Naive thymus-derived CD8-positive, alpha-beta T cell (primary cell): ENCODE measurements at regions not wholly inside any gene's neighbourhood (a gene's known extent, or its start where the extent isn't known, plus 50 kb on each side); places are given as distances from the start of the nearest gene placed in this dataset.

Experiments used
- ATAC-seq, 2 donors: fragments of 150-1000 bp; cut with Tn5 transposase in 1 of 2; sonication (Bioruptor Pico), chemical (Tn5 transposase) in 1 of 2; 1 replicate in 1 of 2; 2 replicates in 1 of 2; pipeline ENCODE4 v1.10.0; 2021; ENCODE audit warnings: mild to moderate bottlenecking in 2 of 2, moderate library complexity in 2 of 2
- POLR2A ChIA-PET: fragments of 350-600 bp; sonication (Branson Sonifier 250); formaldehyde crosslinking; loops from one replicate; lab custom pipeline; 2021; ENCODE audit warnings: antibody characterized with exemption; lab: Charles Lee
- DNase-seq, 10 donors: peaks; one replicate each; pipeline versions ENCODE4 v3.0.0 to v3.0.0-alpha.2; 2020 to 2022
- H3K27ac Mint-ChIP-seq, 10 donors: one replicate each; pipeline ENCODE4 v1.8.0; 2020 to 2022; ENCODE audit warnings: mild to moderate bottlenecking in 10 of 10, mixed read lengths in 10 of 10, moderate library complexity in 4 of 10, inconsistent platforms in 1 of 10
- H3K27me3 Mint-ChIP-seq, 5 donors: one replicate each; pipeline ENCODE4 v1.8.0; 2021 to 2022; ENCODE audit warnings: mixed read lengths in 5 of 5
- H3K36me3 Mint-ChIP-seq, 3 donors: one replicate each; pipeline ENCODE4 v1.8.0; 2020 to 2022; ENCODE audit warnings: mixed read lengths in 3 of 3, mild to moderate bottlenecking in 2 of 3, inconsistent platforms in 1 of 3
- H3K4me1 Mint-ChIP-seq, 4 donors: one replicate each; pipeline ENCODE4 v1.8.0; 2021 to 2022; ENCODE audit warnings: mixed read lengths in 4 of 4
- H3K4me3 Mint-ChIP-seq, 10 donors: one replicate each; pipeline ENCODE4 v1.8.0; 2020 to 2022; ENCODE audit warnings: mild to moderate bottlenecking in 10 of 10, mixed read lengths in 10 of 10, moderate library complexity in 6 of 10, inconsistent platforms in 1 of 10
- H3K9me3 Mint-ChIP-seq, 9 donors: one replicate each; pipeline ENCODE4 v1.8.0; 2020 to 2022; ENCODE audit warnings: mixed read lengths in 9 of 9, mild to moderate bottlenecking in 3 of 9, inconsistent platforms in 1 of 9, moderate library complexity in 1 of 9

DNA sequence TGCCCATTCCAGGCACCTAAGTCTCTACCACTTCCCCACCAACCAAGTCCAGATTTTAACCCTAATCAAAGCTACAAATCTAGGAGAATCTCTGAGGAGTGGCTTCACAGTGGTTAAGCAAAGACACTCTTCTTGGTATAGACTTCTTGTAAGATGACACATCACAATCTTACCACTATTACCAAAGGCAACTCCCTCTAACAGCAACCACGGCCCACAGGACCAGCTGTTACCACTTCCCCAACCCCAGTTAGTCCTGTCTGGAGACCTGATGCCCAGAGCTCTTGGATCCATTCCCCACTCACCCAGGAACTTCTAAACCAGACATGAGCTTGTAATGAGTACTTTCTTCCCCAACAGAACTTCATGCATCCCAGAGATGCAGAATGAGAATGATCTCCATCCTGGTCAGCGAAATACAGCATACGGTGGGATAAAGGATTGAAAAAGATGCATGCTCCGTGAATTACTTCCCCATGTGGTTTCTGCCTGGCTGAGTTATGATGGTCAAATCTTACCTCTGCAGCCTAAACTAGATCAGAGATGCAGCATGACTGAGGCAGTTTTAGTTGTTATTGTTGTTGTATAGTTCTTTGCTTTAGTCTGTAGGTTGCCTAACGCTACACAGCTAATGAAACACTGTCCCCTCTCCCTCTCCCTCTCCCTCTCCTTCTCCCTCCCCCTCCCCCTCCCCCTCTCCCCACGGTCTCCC is 87.7 kb upstream of the FOXN3 start:
- Mint-ChIP-seq H3K4me3 (peak overlapping the region in 3 of 10 donors; percentile 1 to 55 (median 3)), H3K27ac (peak overlapping the region in 9 of 10 donors; percentile 9 to 71 (median 44)), H3K36me3 (peaks cover 0 to 32% (median 18%) of the 10 kb centered on the region in 3 donors), H3K4me1 (peaks cover 26 to 59% (median 50%) of the 10 kb centered on the region in 4 donors), H3K27me3 (no peaks in the 10 kb centered on the region), H3K9me3 (no peaks in the 10 kb centered on the region)
- POLR2A ChIA-PET = interaction anchor here (1.0 to 1.1 kb wide), 2 partner anchors 12 to 13 kb away, joined by 3 read pairs; no protein-coding TSS in a partner anchor
- ATAC-seq (peak in 1 of 2 donors; percentile 22), DNase-seq (no peak)

DNA sequence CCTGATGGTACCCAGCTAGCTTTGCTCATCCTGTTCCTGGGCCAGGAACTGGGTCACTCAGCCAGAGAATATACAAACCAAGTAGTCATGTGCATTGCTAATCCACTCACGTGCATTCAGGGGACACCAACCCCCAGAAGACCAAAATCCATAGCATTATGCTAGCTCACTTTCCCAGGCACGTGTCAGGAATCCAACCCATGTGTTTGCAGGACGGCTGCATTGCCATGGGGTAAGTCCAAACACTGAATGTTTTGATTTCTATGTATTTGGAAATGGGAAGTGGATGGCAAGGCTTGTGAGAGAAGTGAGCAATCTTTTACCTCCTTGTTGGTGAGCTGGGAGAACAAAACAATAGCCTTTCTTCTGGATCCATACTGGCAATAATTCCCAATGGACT is 87.1 kb upstream of the FOXN3 start:
- peaks cover 0 to 32% (median 19%) of the 10 kb centered on the region in 3 donors for H3K36me3 Mint-ChIP-seq
- peak overlapping the region in 5 of 10 donors; percentile 14 to 68 (median 30) for H3K27ac Mint-ChIP-seq
- POLR2A ChIA-PET = interaction anchor here (1.0 to 1.1 kb wide), 2 partner anchors 11 to 13 kb away, joined by 3 read pairs; no protein-coding TSS in a partner anchor
- no peak for DNase-seq
- H3K4me3 Mint-ChIP-seq = no peak overlapping the region
- no peak for ATAC-seq
- peaks cover 26 to 54% (median 45%) of the 10 kb centered on the region in 4 donors for H3K4me1 Mint-ChIP-seq
- H3K27me3 Mint-ChIP-seq = no peaks in the 10 kb centered on the region
- H3K9me3 Mint-ChIP-seq = no peaks in the 10 kb centered on the region

DNA sequence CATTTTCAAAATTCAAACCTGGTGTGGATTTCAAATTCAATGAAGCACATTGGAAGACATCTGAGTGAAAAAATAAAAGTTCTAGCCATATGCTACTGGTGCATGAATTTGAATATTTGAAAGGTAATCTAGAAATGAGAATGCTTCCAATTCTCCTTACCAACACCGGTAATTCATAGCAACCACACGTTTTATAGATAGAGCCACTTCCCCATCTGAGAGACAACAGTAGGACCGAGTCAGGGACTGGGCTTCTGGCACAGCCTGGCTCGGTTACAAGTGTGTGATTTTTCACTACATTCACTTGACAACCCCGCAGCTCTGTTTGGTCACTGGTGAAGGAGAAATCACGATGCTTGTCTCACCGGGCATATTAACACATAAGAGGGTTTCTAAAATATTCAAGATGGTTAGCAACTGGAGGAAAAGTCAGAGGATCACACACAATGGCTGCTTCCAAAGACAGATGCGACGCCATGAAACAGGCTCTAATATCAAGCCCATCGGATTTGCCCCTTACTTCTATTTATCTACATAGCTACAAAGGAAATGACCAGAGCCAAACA is 86.5 kb upstream of the FOXN3 start:
- no peaks in the 10 kb centered on the region for H3K9me3 Mint-ChIP-seq
- no peak for ATAC-seq
- peak overlapping the region in 1 of 10 donors; percentile 15 for H3K4me3 Mint-ChIP-seq
- no peak for DNase-seq
- peaks cover 0 to 32% (median 21%) of the 10 kb centered on the region in 3 donors for H3K36me3 Mint-ChIP-seq
- peak overlapping the region in 6 of 10 donors; percentile 14 to 68 (median 43) for H3K27ac Mint-ChIP-seq
- no peaks in the 10 kb centered on the region for H3K27me3 Mint-ChIP-seq
- peaks cover 22 to 50% (median 39%) of the 10 kb centered on the region in 4 donors for H3K4me1 Mint-ChIP-seq
- POLR2A ChIA-PET = interaction anchor here (1.0 kb wide), 1 partner anchor 12 kb away, joined by 3 read pairs; no protein-coding TSS in a partner anchor

DNA sequence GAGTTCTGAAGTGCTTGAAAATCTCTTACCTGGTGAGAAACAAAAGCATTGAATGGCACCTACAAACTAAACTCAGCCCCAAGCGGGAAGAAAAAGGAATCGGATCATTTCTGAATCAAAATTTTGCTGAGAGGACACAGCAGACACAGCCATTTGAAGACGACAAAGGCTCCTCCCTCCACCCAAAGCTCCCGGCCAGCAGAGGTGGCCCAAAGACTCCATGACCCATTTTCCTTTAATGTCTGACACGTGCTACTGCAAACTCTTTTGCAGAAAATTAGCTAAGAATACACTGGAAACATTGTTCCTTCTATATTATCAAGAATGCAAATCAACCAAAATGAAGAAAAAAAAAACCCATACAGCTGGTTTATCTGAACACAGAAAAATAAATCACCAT is 85.9 kb upstream of the FOXN3 start:
- Mint-ChIP-seq H3K27me3 (no peaks in the 10 kb centered on the region), H3K36me3 (peaks cover 0 to 32% (median 21%) of the 10 kb centered on the region in 3 donors), H3K4me3 (no peak overlapping the region), H3K9me3 (no peaks in the 10 kb centered on the region), H3K27ac (peak overlapping the region in 5 of 10 donors; percentile 30 to 59 (median 48)), H3K4me1 (peaks cover 22 to 45% (median 35%) of the 10 kb centered on the region in 4 donors)
- ATAC-seq = no peak
- POLR2A ChIA-PET = no interaction called here
- no peak for DNase-seq

DNA sequence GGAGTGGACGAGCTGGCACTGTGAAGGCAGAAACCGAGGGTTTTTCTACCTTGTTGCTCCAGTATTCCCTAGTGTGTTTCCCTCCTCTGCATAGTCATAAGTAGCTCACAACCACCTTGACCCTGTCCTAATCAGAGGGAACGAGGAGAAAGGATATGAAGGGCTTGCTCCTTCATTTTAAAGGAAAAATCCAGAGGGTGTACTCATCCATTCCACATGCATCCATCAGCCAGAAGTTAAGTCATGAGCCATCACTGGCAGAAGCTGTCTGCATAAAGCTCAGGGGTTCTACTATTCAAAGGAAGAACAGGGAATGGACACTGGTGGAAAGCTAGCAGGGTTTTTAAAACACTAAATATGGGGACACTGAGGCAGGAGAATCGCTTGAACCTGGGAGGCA is 84.3 kb upstream of the FOXN3 start:
- Mint-ChIP-seq H3K9me3 (no peaks in the 10 kb centered on the region), H3K36me3 (peaks cover 0 to 35% (median 21%) of the 10 kb centered on the region in 3 donors), H3K27me3 (no peaks in the 10 kb centered on the region), H3K27ac (peak overlapping the region in 1 of 10 donors; percentile 40), H3K4me3 (no peak overlapping the region), H3K4me1 (peaks cover 29 to 39% (median 34%) of the 10 kb centered on the region in 4 donors)
- POLR2A ChIA-PET = no interaction called here
- ATAC-seq = no peak
- no peak for DNase-seq

DNA sequence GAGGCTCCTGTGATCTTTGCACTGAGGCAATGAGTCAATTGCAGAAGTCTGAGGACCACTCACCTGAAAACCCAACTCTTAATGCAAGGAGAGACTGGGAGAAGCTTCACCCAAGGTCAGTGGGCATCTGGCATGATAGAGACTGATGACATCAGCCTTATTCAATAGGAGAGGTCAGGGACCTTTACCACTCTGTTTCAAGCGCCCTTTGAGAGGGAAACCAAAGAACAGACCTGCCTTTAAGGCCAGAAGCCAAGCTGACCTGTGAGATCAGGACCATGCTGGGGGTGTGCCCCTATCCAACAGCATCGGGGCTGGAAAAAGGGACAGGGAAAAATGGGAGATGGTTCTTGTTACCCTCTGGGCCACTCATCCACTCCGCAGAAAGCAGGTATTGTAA is 83.3 kb upstream of the FOXN3 start:
- ATAC-seq = no peak
- no peak for DNase-seq
- H3K36me3 Mint-ChIP-seq = peaks cover 0 to 35% (median 21%) of the 10 kb centered on the region in 3 donors
- peaks cover 30 to 48% (median 38%) of the 10 kb centered on the region in 4 donors for H3K4me1 Mint-ChIP-seq
- H3K4me3 Mint-ChIP-seq = no peak overlapping the region
- POLR2A ChIA-PET = no interaction called here
- no peaks in the 10 kb centered on the region for H3K9me3 Mint-ChIP-seq
- H3K27me3 Mint-ChIP-seq = no peaks in the 10 kb centered on the region
- peak overlapping the region in 3 of 10 donors; percentile 37 to 68 (median 41) for H3K27ac Mint-ChIP-seq

DNA sequence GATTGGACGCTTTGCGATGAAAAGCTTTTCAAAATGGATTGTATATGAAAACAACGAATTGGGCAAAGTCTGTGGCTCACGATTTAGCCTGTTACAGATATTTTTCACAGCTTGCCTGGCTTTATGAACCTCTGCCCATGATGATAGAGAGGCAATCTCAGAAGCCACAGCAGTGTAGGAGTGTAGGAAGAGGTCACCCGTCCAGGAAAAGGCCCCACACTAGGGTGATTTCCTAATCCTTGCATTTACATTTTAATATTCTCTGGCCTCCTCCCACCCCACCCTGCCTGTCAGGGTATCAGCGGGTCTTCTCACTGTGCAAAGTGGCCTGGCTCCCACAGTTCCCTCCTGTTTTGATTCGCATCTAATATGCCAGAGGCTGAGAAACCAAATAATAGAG is 81.8 kb upstream of the FOXN3 start:
- Mint-ChIP-seq H3K27me3 (no peaks in the 10 kb centered on the region), H3K9me3 (no peaks in the 10 kb centered on the region), H3K36me3 (peaks cover 0 to 33% (median 18%) of the 10 kb centered on the region in 3 donors), H3K27ac (peak overlapping the region in 1 of 10 donors; percentile 27), H3K4me3 (no peak overlapping the region), H3K4me1 (peaks cover 20 to 49% (median 37%) of the 10 kb centered on the region in 4 donors)
- ATAC-seq (no peak), DNase-seq (no peak)
- POLR2A ChIA-PET = interaction anchor here (0.5 kb wide), 1 partner anchor 322 kb away, joined by 3 read pairs; no protein-coding TSS in a partner anchor

DNA sequence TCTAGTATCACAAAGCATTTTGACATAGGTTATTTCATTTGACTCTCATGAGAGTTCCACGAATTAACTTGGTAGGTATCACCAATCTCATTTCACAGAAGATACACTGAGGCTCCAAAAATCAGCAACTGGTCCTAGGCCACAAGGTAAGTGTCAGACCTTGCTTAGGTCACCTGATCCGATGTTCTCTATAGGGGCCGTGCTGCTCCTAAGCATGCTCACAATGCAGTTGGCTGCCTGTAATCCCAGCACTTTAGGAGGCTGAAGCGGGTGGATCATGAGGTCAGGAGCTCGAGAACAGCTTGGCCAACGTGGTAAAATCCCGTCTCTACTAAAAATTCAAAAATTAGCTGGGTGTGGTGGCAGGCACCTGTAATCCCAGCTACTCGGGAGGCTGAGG is 78.7 kb upstream of the FOXN3 start:
- DNase-seq (no peak), ATAC-seq (no peak)
- Mint-ChIP-seq H3K9me3 (no peaks in the 10 kb centered on the region), H3K36me3 (peaks cover 0 to 13% (median 9%) of the 10 kb centered on the region in 3 donors), H3K27ac (peak overlapping the region in 4 of 10 donors; percentile 2 to 53 (median 10)), H3K4me3 (no peak overlapping the region), H3K4me1 (peaks cover 20 to 53% (median 35%) of the 10 kb centered on the region in 4 donors), H3K27me3 (no peaks in the 10 kb centered on the region)
- POLR2A ChIA-PET = no interaction called here

DNA sequence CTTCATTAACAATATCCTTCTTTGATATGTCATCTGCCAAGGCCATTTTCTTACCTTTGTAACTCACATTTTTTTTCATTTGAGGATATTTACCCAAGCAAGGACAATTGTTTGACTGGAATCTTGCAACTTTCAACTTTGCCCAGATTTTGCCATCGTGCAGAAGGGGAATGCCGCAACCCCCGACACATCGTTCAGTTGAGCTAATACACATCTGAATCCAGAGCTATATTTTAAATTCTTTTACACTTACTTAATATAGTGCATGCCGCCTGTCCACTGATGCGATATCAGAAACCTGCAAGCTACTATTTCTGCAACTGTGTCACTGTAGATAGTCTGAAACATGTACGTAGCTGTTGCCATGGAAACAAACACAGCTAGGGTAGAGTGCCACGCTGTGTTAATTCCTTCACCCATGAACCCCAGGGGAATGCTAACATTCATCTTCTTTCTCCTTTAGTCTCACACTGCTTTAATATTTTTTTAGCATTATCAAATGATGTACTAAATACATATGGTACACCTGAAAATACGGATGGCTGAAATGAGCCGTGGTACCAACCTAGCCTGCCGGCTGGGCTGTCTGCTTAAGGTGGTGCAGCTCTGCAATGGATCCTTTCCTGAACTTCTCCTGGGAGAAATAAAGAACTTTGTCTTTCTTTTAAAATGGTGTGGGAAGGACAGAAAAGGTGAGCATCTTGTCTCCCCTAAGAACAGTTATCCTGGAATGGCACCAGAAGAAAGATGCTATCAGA is 77.0 kb upstream of the FOXN3 start:
- peak; percentile 38 to 75 for ATAC-seq
- Mint-ChIP-seq H3K27ac (peak overlapping the region in 5 of 10 donors; percentile 25 to 74 (median 61)), H3K27me3 (no peaks in the 10 kb centered on the region), H3K4me3 (peak overlapping the region in 1 of 10 donors; percentile 4), H3K9me3 (no peaks in the 10 kb centered on the region), H3K4me1 (peaks cover 23 to 59% (median 42%) of the 10 kb centered on the region in 4 donors), H3K36me3 (peaks cover 0 to 8% (median 6%) of the 10 kb centered on the region in 3 donors)
- POLR2A ChIA-PET = no interaction called here
- peak in 1 of 10 donors; percentile 8 for DNase-seq

DNA sequence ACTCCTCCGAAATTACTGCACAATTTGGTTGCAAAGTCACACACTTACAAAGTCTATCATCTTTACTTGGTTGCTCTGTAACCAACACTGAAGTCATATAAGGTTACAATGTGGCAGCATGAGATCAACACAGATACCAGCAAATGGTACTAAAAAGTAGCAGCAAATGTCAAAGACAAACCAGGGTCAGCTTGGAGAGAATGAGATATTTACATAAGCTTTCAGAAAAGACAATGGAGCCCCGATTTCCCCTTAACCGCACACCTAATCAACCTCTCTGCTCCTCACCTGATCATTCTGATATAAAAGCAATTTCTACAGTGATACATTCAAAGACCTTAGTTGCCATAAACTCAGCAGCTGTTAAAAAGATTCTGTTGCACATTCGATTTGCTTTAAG is 76.4 kb upstream of the FOXN3 start:
- POLR2A ChIA-PET = no interaction called here
- DNase-seq = no peak
- H3K27ac Mint-ChIP-seq = peak overlapping the region in 4 of 10 donors; percentile 25 to 61 (median 36)
- ATAC-seq = no peak
- peaks cover 0 to 8% (median 4%) of the 10 kb centered on the region in 3 donors for H3K36me3 Mint-ChIP-seq
- H3K4me1 Mint-ChIP-seq = peaks cover 24 to 64% (median 46%) of the 10 kb centered on the region in 4 donors
- H3K4me3 Mint-ChIP-seq = peak overlapping the region in 1 of 10 donors; percentile 4
- H3K9me3 Mint-ChIP-seq = no peaks in the 10 kb centered on the region
- H3K27me3 Mint-ChIP-seq = no peaks in the 10 kb centered on the region

DNA sequence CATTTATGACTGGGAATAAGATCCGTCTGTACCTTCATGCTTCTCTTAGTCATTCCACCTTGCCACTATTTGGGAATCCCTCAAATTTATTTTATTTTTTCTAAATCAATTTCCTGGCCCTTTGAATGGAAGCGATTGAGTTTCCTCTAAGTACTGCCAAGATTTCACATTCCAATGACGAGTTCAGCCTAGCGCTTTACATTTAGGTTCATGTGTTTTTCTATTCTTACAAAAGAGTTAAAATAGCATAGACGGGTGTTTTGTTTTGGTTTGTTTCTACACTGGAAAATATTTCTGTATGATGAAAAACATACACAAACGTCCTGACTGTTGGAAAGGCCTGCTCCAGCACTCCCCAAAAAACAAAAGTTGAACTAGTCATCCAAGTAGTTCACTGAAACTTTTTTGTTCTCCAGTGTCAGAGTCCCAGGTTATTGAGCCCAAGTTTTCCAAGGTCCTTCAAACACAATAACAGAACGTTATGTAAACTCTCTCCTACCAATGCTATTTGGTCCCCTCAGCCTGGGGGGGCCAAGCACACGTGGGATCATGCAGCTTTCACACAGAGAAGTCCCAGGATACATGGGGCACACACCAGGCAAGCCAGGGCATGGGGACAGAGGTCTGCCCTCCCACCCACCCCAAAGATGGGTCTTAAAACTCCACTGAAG is 74.8 kb upstream of the FOXN3 start:
- no peak overlapping the region for H3K4me3 Mint-ChIP-seq
- H3K27ac Mint-ChIP-seq = no peak overlapping the region
- H3K27me3 Mint-ChIP-seq = no peaks in the 10 kb centered on the region
- DNase-seq (no peak), ATAC-seq (no peak)
- H3K36me3 Mint-ChIP-seq = peaks cover 0 to 10% (median 4%) of the 10 kb centered on the region in 3 donors
- POLR2A ChIA-PET = interaction anchor here (0.8 kb wide), 1 partner anchor 12 kb away, joined by 3 read pairs; no protein-coding TSS in a partner anchor
- peaks cover 25 to 67% (median 54%) of the 10 kb centered on the region in 4 donors for H3K4me1 Mint-ChIP-seq
- H3K9me3 Mint-ChIP-seq = no peaks in the 10 kb centered on the region

DNA sequence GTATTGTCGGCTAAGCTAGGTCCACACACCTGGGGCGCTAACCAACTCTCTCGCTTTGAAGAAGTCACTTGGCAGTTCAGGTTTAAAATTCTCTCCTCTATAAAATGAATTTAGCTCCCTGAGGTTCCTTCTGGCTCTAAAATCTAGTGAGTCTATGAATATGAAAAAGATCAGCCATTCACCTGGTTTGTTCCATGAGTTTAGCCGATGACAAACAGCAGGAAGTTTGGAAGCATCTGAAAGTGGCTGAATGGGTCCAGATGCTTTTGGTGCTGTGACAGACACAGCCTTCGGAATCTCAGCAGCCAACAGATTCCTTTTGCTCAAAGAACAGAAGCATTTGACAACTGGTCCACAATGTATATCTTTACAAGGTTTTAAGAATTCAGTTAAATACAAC is 73.4 kb upstream of the FOXN3 start:
- H3K4me3 Mint-ChIP-seq = no peak overlapping the region
- POLR2A ChIA-PET = no interaction called here
- H3K27ac Mint-ChIP-seq = peak overlapping the region in 1 of 10 donors; percentile 41
- H3K4me1 Mint-ChIP-seq = peaks cover 28 to 69% (median 60%) of the 10 kb centered on the region in 4 donors
- DNase-seq (no peak), ATAC-seq (no peak)
- H3K9me3 Mint-ChIP-seq = no peaks in the 10 kb centered on the region
- no peaks in the 10 kb centered on the region for H3K27me3 Mint-ChIP-seq
- peaks cover 9 to 22% (median 13%) of the 10 kb centered on the region in 3 donors for H3K36me3 Mint-ChIP-seq
